HG03175 (cell line): ENCODE measurements at regions not wholly inside any gene's neighbourhood (a gene's known extent, or its start where the extent isn't known, plus 50 kb on each side); places are given as distances from the start of the nearest gene placed in this dataset.

Source experiments
- ATAC-seq: cut with Tn5 transposase; IDR thresholded peaks from one replicate; pipeline ENCODE4 v1.9.1; 2021; ENCODE audit warnings: mild to moderate bottlenecking, moderate library complexity; ENCODE audit not compliant: unreplicated experiment

DNA sequence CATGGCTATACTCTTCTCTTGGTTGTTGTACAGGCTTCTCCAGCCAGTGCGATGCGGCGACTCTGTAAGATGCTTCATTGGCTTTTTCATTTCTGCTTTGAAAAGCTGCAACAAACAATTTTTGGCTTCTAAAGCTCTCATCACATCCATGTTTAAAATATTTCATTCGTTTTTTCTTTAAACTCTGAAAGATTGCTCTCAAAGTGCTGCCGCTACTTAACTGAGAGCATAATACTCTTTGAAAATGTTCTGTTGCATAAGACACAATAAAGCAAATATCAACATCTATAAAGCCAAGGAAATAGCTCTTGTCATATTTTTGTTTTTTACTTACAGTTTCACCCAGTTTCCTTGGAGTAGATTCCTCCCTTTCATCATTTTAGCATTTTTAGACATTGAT lies 468.3 kb downstream of the TBC1D22A start:
- no peak for ATAC-seq

GRCh38 chr22:47230251-47230650 lies 467.8 kb downstream of the TBC1D22A start:
- no peak for ATAC-seq

DNA sequence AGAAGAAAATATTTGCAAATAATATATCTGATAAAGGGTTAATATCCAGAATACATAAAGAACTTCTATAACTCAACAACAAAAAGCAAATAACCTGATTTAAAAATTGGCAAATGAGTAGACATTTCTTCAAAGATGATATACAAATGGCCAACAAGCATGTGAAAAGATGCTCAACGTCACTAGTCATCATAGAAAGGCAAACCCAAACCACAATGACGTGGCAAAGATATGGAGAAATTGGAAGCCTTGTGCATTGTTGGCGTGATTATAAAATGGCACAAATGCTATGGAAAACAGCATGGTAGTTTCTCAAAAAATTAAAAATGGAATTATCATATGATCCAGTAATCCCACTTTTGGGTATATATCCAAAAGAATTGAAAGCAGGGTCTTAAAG lies 466.3 kb downstream of the TBC1D22A start:
- ATAC-seq = no peak

DNA sequence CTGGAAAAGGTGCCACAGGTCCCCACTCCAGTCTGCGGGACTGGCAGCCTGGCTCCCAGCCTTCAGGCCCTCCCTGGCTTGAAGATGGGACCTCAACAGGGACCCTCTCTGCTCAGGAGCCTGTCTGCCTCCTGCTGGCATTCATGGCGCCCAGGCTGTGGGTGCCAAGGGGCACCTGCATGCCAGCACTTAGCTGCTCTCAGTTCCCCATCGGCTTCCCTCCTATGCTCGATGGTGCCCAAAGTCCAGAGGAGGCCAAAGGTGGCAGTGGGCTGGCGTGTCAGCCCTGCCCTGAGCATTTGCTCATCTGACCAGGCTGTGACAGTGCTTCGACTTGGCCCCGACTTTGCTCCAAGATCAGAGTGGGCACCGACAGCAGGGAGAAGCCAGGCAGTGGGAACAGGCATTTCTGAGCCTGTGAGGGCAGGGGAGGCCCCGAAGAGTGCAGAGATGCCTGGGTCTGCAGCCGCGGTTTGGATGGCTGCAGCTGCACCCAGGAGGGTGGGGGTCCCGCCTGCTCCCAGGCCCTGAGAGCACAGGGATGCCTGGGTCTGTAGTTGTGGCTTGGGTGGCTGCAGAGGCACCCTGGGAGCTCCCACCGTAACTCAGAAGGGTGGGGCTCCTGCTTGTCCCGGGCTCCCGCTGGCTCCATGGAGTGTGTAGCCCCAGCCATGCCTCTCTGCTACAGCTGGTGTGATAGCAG lies 463.6 kb downstream of the TBC1D22A start:
- no peak for ATAC-seq

- ATAC-seq = no peak
Measured at GRCh38 chr22:47225080-47225930, 462.9 kb downstream of the TBC1D22A start.
